H54 (cell line): ENCODE measurements at regions not wholly inside any gene's neighbourhood (a gene's known extent, or its start where the extent isn't known, plus 50 kb on each side); places are given as distances from the start of the nearest gene placed in this dataset.
A peak's percentile ranks its signal among the peaks of the same experiment; 100 is the strongest.

Experiments used
- DNase-seq: peaks from one replicate; pipeline ENCODE4 v3.0.0; 2011; ENCODE audit warnings: low spot score, mixed read lengths; ENCODE audit not compliant: insufficient read length
- FAIRE-seq: peaks from 3 replicates; lab custom pipeline; 2011; peaks lifted over from hg19 to GRCh38; lab: Jason Lieb, UNC
- POLR2A ChIP-seq: IDR thresholded peaks from 2 replicates; pipeline ENCODE4 v1.6.1; 2011; ENCODE audit warnings: low read depth, mild to moderate bottlenecking, low read length

DNA sequence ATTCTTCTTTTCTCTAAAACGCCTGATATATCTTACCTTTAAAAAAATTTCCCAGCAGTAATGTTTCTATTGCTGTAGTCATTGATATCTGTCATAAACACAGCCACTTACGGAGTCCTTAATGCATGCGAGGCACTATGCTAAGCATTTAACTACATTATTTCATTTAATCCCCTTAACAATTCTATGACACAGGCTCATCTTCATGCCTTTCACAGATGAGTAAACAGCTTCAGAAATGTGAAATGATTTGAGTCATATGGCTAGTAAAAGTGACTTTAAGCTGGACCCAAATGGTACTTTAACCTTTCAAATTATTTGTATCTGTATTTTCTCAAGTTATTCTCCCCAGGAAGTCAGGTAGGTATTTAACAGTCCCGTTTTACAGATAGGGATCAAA, 125.1 kb upstream of the FGGY start:
- DNase-seq, result no peak
- no peak for TF ChIP-seq POLR2A
- FAIRE-seq, result no peak

DNA sequence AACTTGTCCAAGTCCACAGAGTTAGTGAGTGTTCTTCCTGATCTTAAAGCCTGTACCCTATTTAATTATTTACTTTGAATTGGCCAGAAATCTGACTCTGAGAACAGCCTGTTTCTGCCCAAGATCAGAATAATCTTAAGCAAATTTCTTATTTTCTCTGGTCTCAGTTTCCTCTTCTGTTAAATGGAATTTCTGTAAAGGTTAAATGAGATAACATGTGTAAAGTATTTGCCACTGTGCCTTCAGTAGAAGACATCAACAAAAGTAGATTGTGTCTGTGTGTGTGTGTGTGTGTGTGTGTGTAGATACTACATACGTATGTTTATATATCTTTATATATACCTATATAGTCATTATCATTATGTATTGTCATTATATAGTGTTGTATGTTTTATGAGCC, 124.2 kb upstream of the FGGY start:
- no peak for DNase-seq
- no peak for FAIRE-seq
- TF ChIP-seq POLR2A, result no peak

DNA sequence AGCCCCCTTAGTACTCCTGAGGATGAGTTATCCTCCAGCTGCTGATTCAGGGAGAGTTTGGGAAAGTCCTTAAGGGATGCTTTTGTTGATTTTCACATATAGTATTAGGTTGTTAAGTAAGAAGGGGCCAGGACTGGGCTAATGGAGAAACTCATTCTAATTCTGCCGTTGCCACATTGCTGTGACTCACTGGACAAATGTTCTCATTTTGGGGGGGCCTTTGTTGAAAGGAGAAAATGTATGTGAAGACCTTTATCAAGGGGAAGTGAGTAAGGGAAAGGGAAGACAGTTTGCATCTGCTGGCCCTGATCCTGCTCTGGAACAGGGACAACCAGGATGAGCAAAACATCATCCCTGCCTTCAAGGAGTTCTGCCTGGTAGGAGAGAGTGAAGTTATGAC, 123.2 kb upstream of the FGGY start:
- no peak for TF ChIP-seq POLR2A
- peak; percentile 90 for FAIRE-seq
- DNase-seq, result no peak

DNA sequence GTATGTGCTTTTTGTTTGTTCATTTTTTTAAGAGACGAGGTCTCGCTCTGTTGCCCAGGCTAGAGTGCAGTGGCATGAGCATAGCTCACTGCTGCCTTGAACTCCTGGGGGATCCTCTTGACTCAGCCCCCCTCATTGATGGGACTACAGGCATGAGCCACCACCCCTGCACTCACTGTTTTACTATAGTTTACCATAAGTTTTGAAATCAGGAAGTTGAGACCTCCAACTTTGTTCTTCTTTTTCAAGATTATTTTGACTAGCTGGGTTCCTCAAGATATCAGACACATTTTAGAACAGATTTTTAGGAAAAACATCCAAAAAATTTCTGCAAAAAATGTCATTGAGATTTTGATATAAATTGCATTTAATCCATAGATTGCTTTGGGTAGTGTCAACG, 120.4 kb upstream of the FGGY start:
- TF ChIP-seq POLR2A, result no peak
- no peak for FAIRE-seq
- DNase-seq, result no peak

DNA sequence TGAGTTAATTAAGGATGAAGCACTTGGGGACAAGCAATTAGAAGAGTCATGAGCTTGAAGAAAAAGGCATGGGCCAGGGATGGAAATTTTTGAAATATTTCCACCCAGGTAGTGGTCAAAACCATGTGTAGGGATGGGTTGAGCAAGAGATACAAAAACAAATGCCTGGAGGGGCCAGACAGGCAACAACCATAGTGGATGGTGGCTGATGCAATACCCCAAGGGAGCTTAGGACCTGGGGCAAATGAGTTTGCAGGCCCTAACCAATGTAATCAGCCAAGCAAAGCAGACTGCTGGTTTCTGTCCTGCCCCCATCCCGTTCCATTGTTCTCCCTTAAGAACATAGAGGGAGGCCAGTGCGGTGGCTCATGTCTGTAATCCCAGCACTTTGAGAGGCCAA, 119.1 kb upstream of the FGGY start:
- FAIRE-seq (no peak), DNase-seq (no peak)
- TF ChIP-seq POLR2A, result no peak

DNA sequence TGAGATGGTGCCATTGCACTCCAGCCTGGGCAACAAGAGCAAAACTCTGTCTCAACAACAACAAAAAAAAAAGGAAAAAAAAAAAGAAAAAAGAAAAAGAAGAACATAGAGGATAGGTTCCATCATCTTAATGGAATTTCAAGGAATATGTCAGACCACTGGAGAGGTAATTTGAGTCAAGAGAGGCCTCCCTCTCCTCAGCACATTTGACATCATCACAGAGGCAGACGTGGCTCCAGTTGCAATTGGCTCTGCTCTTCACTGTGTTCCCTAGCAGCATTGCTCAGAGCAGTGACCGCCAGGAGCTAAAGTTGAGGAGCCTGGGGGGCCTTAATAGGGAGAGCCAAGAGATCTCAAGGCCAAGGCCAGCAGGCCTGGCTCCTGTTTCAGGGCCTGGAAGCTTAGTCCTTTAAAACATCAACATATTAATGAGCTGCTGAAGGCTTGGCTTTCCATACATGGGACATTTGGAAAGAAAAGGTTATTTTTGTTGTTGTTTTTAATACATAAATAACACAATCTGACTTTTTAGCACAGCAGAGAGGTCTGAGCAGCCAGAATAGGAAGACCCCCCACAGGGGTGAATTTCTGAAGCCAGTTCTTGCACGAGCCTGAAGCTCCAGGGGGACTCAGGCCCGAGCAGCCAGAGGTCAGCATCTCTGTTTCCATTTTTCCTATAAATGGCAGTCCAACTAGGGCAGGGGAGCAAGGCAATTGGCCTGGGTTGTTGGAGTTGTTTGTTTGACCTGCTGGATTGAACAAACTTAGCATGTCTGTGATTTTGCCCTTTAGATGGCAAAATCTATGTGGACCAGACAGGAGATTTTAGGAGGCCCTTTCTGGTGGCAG, 118.3 kb upstream of the FGGY start:
- TF ChIP-seq POLR2A, result no peak
- FAIRE-seq, result no peak

DNA sequence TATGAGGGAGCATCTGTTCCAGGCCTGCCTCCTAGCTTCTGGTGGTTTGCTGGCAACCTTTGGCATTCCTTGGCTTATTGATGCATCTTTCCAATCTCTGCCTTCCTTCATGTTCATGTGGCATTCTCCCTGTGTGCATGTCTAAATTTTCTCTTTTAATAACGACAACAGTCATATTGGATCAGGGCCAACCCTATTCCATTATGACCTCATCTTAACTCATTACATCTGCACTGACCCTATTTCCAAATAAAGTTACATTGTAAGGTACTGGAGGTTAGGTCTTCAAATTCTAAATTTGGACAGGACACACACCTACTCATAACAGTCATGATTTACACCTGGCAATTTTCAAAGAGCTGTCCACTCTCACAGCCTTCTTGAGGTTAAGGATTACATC, 117.2 kb upstream of the FGGY start:
- TF ChIP-seq POLR2A, result no peak
- DNase-seq (no peak), FAIRE-seq (peak; percentile 58)

More for the DNA sequence above, 118.3 kb upstream of the FGGY start:
- no peak for DNase-seq

DNA sequence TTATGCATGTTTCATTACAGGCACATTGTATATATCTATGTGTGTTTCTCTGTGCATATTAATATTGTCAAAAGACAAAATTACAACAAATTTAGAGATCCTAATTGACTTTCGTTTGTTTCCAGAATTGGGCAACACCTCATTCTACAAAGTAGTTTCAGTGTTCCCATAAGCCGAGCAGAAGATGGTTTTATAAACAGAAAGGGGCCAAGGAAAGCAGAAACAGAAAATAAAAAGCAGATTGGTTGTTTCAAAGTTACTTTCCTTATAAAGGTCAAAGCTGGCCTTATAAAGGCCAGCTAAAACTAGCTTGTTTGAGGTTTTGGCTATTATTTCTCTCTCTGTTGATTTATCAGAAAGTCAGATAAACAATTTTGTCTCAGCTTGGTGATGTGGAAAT, 116.2 kb upstream of the FGGY start:
- no peak for TF ChIP-seq POLR2A
- DNase-seq, result no peak
- FAIRE-seq, result no peak

DNA sequence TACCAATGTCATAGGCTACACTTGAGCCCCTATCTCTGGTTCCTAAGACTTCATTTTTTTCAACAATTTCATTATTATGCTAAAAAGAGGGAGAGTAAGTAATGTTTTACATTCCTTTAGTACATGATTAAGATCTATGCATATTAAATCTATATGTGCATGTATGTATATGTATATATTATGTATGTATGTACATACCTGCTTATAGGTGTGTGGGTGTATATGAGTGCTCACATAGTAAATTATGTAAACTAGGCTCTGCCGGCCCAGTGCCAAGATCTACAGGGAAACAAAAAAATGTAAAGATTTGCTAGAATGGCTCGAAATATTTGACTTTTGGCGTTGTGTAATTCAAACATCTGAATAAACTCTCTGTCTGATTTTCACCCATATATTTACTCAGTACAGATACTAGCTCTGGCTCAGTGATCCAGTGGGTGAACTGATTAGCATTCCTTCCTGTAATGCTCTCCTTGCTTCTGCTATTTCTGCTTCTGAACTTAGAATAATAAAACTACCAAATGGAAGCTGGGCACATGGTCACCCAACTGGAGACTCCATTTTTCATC, 113.1 kb upstream of the FGGY start:
- FAIRE-seq (no peak), DNase-seq (no peak)
- no peak for TF ChIP-seq POLR2A

DNA sequence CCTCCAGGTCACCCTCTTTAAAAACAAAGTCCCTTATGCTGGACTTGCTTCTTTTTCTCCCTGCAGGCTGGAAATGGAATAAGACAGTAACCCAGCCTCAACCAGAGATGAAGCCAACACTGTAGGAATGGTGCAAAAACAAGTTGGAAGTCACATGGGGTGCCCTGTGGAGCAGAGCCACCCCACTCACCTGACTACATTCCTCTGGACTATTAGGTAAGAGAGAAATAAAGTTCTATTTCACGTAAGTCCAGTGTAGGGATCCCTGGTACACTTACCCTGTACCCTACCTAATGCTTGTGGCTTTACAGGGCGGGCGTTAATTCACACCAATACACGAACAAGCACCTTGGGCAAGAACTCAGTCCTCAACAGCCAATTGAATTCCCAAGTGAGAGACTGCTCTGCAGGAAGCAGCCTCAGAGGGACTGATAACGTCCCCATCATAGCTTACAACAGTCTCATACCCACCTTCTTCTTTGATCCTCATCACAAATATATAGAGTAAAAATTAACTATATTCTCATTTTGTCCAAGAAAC, 112.5 kb upstream of the FGGY start:
- no peak for FAIRE-seq
- DNase-seq, result no peak
- TF ChIP-seq POLR2A, result no peak

DNA sequence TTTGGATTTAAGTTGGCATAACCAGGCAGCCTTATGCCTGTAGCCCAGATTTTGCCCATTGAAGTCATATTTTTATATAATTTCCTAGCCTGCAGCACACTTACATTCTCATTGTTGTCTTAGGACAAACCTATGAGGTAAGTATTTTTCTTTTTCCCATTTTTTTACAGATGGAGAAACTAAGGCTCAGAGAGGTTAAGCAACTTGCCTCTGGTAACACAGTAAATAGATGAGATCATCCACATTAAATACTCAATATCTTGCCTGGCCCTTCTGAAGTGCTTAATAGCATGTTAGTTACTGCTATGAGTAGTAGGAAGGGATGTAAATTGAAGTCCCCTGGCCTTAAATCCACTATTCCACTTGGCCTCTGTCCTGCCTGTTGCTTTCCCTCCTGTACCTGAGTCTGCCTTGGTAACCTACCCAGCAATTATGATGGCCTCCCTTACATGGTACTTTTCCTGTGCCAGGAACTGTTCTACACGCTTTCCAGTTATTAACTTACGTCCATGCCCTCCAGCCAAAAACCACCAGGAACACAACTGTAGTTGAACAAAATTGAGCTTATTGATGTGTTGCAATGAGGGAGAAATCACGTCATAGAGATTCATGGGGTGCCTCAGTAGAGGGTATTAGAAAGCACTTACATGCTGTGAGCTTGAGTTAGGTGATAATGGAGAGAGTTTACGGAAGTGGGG, 111.6 kb upstream of the FGGY start:
- FAIRE-seq (no peak), DNase-seq (no peak)
- no peak for TF ChIP-seq POLR2A

DNA sequence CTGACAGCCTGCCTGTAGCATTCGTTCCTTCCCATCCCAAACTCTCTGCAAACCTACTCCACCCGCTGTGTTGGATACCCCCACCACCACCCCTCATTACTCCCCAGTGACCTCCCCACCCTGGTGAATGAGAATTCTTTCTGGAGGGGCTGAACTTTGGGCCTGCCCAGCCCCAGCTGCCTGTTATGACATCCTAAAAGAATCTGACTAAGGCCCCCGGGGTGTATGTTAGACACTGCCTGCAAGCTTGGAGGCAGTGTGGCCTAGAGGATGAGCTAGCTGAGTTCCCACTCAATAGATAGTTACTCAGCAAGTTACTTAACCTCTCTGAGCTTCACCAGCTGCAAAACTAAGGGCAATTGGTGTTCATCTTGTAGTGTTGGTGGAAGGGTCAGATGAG, 110.2 kb upstream of the FGGY start:
- DNase-seq, result no peak
- no peak for TF ChIP-seq POLR2A
- no peak for FAIRE-seq

DNA sequence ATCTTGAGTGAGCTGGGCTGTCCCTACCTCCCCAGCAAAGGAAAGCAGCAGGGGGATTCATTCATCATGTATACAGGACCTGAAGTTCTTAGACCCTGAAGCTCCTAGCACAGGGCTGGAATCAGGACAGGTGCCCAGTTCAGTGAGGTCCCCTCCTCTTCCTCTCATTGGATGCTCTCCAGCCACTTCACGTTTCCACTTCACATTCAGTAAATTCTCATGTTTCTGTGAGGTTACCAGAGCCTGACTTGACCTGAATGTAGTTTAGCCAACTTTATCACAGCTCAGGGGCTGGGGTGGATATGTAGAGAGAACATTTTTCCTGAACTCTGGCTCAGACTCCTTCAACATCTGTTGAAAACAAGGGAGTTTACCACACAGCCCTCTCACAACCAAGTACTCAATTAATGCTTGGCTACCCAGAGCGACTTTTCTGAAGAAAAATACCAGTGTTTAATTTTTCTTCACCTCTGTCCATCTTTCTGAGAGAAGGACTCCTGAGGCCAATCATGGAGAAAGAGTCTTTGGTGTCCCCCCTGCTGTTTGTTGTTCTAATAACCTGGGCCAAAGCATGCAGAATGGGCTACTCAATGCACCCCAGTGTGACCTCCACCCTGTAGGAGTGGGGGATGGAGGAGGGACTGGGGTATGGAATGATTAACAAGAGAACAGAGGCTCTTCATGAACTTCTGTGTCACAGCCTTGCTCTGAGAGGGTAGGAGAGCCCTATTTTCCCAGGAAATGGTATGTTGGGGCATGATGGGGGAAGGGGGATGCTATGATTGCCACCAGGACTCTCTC, 108.3 kb upstream of the FGGY start:
- no peak for DNase-seq
- TF ChIP-seq POLR2A, result no peak
- FAIRE-seq, result no peak

DNA sequence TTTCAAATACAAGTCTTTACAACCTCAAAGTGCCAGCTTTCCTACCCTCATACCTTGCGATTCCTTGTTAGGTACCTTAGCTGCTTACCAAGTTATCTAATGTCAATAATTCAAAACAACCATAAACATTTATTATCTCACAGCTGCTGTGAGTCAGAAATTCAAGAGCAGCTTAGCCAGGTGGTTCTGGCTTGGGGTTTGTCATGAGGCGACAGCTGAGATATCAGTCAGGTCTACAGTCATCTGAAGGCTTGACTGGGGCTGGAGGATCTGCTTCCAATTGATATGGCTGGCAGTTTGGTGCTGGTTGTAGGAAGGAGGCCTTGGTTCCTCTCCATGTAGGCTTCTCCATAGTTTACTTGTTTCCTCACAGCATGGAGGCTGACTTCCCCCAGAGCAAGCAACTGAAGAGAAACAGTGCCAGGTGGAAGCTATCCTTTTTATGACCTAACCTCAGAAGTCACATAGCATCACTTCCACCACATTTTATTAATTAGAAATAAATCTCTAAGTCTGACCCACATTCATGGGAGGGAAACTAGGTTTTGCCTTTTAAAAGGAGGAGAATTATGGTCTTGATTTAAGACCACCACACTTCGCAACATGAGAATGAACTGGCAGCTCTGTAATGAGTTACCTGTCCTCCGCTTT, 103.3 kb upstream of the FGGY start:
- FAIRE-seq (no peak), DNase-seq (no peak)
- TF ChIP-seq POLR2A, result no peak
